ENCODE measurements at regions not wholly inside any gene's neighbourhood (a gene's known extent, or its start where the extent isn't known, plus 50 kb on each side); places are given as distances from the start of the nearest gene placed in this dataset.

DNA sequence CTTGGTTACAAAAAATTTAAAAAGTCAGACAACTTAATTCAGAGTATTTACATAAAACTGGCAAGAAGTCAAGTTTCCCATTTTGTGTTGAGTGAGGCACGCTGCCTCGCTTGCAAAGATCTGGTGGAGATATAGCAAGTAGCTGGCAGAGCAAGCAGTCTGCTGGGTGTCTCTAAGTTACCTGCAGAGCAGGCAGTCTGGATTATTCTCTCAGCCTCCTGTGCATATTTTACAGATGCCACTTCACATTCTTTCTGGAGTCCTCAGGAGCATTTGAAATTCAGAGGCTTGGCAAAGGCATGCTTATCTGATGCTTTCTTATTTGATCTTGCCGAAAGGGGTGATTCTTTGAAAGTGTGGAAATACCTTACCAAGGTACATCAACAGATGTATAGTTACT lies 640.4 kb upstream of the ADGRL4 start:
- H3K9me3 ChIP-seq (ENCODE audit: control insufficient read depth, insufficient read depth, low read length): no peaks in the 10 kb centered on the region
- H3K27me3 ChIP-seq (ENCODE audit: control insufficient read depth, insufficient read depth, low read length): no peaks in the 10 kb centered on the region
- no peak overlapping the region for H3K9ac ChIP-seq (ENCODE audit: low read depth, low read length)
- H3K36me3 ChIP-seq (ENCODE audit: control insufficient read depth, insufficient read depth, low read length): no peaks in the 10 kb centered on the region
- H3K4me1 ChIP-seq (ENCODE audit: control insufficient read depth, insufficient read depth, low read length): no peaks in the 10 kb centered on the region
- no peak overlapping the region for H3K4me3 ChIP-seq (ENCODE audit: low read depth, low read length)

DNA sequence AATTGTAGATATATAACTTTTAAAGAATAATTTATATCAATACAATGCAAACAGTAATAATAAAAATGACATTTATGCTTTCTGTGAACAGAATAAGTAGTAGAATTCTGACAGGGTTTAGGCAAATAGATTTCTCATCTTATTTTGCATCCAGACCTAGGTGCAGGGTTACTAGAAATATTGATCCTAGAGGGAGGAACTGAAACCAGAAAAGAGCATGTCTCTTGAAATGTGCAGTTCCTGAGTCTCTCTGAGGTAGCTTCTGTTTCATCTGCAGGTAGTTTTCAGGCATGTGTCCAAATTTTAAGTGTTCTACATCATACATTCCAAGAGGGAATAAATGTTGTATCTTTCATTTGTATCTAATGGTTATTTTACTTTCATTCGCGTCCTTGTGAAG lies 631.9 kb upstream of the ADGRL4 start:
- H3K27me3 ChIP-seq (ENCODE audit: control insufficient read depth, insufficient read depth, low read length): no peaks in the 10 kb centered on the region
- no peaks in the 10 kb centered on the region for H3K9me3 ChIP-seq (ENCODE audit: control insufficient read depth, insufficient read depth, low read length)
- no peaks in the 10 kb centered on the region for H3K36me3 ChIP-seq (ENCODE audit: control insufficient read depth, insufficient read depth, low read length)
- H3K4me1 ChIP-seq (ENCODE audit: control insufficient read depth, insufficient read depth, low read length): no peaks in the 10 kb centered on the region
- H3K9ac ChIP-seq (ENCODE audit: low read depth, low read length): no peak overlapping the region
- no peak overlapping the region for H3K4me3 ChIP-seq (ENCODE audit: low read depth, low read length)

DNA sequence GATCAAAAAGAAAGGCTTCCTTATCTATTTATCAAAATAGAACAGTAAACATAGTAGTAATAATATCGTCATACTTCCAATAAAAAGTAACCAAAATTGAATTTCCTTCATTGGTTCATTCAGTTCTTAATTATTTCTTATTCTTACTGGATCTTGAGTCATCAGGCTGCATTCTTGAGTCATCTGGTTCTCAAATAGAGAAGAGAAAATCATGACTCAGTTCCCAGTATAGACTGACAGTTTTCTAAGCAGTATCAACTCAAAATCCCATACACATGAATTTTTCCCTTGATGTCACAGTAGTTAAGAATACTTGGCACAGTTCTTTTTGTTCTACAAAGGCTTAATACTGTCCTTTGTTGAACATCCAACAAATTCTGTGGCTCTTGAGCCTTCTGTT lies 626.9 kb upstream of the ADGRL4 start:
- H3K9me3 ChIP-seq (ENCODE audit: control insufficient read depth, insufficient read depth, low read length): no peaks in the 10 kb centered on the region
- no peaks in the 10 kb centered on the region for H3K27me3 ChIP-seq (ENCODE audit: control insufficient read depth, insufficient read depth, low read length)
- H3K4me3 ChIP-seq (ENCODE audit: low read depth, low read length): no peak overlapping the region
- no peak overlapping the region for H3K9ac ChIP-seq (ENCODE audit: low read depth, low read length)
- no peaks in the 10 kb centered on the region for H3K4me1 ChIP-seq (ENCODE audit: control insufficient read depth, insufficient read depth, low read length)
- no peaks in the 10 kb centered on the region for H3K36me3 ChIP-seq (ENCODE audit: control insufficient read depth, insufficient read depth, low read length)

DNA sequence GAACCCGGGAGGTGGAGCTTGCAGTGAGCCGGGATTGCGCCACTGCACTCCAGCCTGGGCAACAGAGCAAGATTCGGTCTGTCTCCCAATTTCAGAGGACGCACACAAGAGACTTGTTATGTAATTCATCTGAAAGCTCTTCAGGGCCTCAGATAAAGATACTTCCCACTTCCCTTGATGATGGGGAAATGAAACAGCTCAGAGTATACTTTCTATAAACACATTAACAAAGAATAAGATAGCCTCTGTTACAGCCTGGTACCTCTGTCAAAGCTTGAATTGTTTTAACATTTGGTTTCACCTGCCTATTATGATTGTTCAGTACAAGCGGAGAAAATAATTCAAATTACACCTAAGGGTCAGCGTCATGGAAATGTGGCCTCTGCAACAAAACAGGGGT lies 622.9 kb upstream of the ADGRL4 start:
- H3K9me3 ChIP-seq (ENCODE audit: control insufficient read depth, insufficient read depth, low read length): no peaks in the 10 kb centered on the region
- no peaks in the 10 kb centered on the region for H3K36me3 ChIP-seq (ENCODE audit: control insufficient read depth, insufficient read depth, low read length)
- no peaks in the 10 kb centered on the region for H3K4me1 ChIP-seq (ENCODE audit: control insufficient read depth, insufficient read depth, low read length)
- H3K9ac ChIP-seq (ENCODE audit: low read depth, low read length): no peak overlapping the region
- H3K27me3 ChIP-seq (ENCODE audit: control insufficient read depth, insufficient read depth, low read length): no peaks in the 10 kb centered on the region
- H3K4me3 ChIP-seq (ENCODE audit: low read depth, low read length): no peak overlapping the region

DNA sequence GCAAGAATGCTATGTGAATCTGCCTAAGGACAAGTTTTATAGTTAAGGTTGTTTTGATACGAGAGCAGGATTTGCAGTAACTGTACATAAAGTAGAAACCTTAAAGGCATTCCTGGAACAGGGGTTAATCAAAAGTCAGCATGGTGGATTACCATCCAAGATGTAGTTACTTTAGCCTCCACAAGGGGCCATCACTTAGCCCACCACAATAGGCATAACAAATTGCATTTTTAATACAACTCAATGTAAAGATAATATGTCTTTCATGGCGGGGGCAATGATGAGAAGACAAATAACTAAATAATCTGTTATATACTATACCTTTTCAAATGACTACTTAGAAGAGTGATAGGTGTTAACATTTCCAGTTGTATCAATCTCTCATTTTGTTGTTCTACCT lies 611.2 kb upstream of the ADGRL4 start:
- H3K9me3 ChIP-seq (ENCODE audit: control insufficient read depth, insufficient read depth, low read length): no peaks in the 10 kb centered on the region
- H3K9ac ChIP-seq (ENCODE audit: low read depth, low read length): no peak overlapping the region
- H3K27me3 ChIP-seq (ENCODE audit: control insufficient read depth, insufficient read depth, low read length): no peaks in the 10 kb centered on the region
- no peaks in the 10 kb centered on the region for H3K4me1 ChIP-seq (ENCODE audit: control insufficient read depth, insufficient read depth, low read length)
- no peak overlapping the region for H3K4me3 ChIP-seq (ENCODE audit: low read depth, low read length)
- no peaks in the 10 kb centered on the region for H3K36me3 ChIP-seq (ENCODE audit: control insufficient read depth, insufficient read depth, low read length)

GRCh38 chr1:79614762-79615161 lies 608.2 kb upstream of the ADGRL4 start:
- Histone ChIP-seq H3K9me3 (ENCODE audit: control insufficient read depth, insufficient read depth, low read length) (no peaks in the 10 kb centered on the region), H3K4me1 (ENCODE audit: control insufficient read depth, insufficient read depth, low read length) (no peaks in the 10 kb centered on the region), H3K9ac (ENCODE audit: low read depth, low read length) (no peak overlapping the region), H3K36me3 (ENCODE audit: control insufficient read depth, insufficient read depth, low read length) (no peaks in the 10 kb centered on the region), H3K4me3 (ENCODE audit: low read depth, low read length) (no peak overlapping the region), H3K27me3 (ENCODE audit: control insufficient read depth, insufficient read depth, low read length) (no peaks in the 10 kb centered on the region)

GRCh38 chr1:79614106-79614505 lies 607.6 kb upstream of the ADGRL4 start:
- Histone ChIP-seq H3K4me3 (ENCODE audit: low read depth, low read length) (no peak overlapping the region), H3K27me3 (ENCODE audit: control insufficient read depth, insufficient read depth, low read length) (no peaks in the 10 kb centered on the region), H3K36me3 (ENCODE audit: control insufficient read depth, insufficient read depth, low read length) (no peaks in the 10 kb centered on the region), H3K4me1 (ENCODE audit: control insufficient read depth, insufficient read depth, low read length) (no peaks in the 10 kb centered on the region), H3K9ac (ENCODE audit: low read depth, low read length) (no peak overlapping the region), H3K9me3 (ENCODE audit: control insufficient read depth, insufficient read depth, low read length) (no peaks in the 10 kb centered on the region)

- Histone ChIP-seq H3K9ac (ENCODE audit: low read depth, low read length) (no peak overlapping the region), H3K27me3 (ENCODE audit: control insufficient read depth, insufficient read depth, low read length) (no peaks in the 10 kb centered on the region), H3K4me1 (ENCODE audit: control insufficient read depth, insufficient read depth, low read length) (no peaks in the 10 kb centered on the region), H3K4me3 (ENCODE audit: low read depth, low read length) (no peak overlapping the region), H3K36me3 (ENCODE audit: control insufficient read depth, insufficient read depth, low read length) (no peaks in the 10 kb centered on the region), H3K9me3 (ENCODE audit: control insufficient read depth, insufficient read depth, low read length) (no peaks in the 10 kb centered on the region)
Measured at GRCh38 chr1:79613046-79613445, 606.5 kb upstream of the ADGRL4 start.

DNA sequence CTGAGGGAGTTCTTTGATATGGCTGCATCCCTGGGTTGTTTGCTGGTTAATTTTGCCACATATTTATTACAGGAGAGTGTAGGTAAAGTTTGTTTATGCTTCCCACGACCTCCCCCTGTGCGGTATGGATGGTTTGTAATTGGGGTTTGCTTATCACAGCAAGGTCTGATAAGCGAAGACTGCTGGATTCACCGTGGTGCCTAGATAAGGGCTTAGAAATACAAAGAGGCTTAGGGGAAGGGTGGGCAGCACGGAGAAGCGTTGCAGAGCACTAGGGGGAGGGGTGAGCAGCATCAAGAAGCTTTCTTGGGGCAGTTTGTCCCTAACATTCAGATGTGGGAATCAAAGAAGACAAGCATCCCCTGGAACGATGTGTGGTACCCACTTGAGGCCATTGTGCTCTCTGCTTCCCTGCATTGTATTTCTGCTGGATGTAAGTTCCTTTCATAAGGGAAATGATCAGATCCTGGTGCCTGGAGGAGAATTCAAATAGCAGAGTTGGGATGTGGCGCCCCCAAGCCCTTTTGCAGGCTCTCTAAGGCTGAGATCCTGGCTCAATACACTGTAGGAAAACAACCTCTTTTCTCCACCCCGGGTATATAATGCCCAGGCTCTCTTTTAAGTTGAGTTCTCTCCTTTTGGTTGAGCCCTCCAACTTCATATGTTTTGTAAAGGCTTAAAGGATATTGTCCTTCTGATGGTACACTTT lies 598.1 kb upstream of the ADGRL4 start:
- H3K36me3 ChIP-seq (ENCODE audit: control insufficient read depth, insufficient read depth, low read length): no peaks in the 10 kb centered on the region
- no peaks in the 10 kb centered on the region for H3K27me3 ChIP-seq (ENCODE audit: control insufficient read depth, insufficient read depth, low read length)
- no peak overlapping the region for H3K9ac ChIP-seq (ENCODE audit: low read depth, low read length)
- peaks cover 8% of the 10 kb centered on the region for H3K4me1 ChIP-seq (ENCODE audit: control insufficient read depth, insufficient read depth, low read length)
- no peak overlapping the region for H3K4me3 ChIP-seq (ENCODE audit: low read depth, low read length)
- H3K9me3 ChIP-seq (ENCODE audit: control insufficient read depth, insufficient read depth, low read length): no peaks in the 10 kb centered on the region

DNA sequence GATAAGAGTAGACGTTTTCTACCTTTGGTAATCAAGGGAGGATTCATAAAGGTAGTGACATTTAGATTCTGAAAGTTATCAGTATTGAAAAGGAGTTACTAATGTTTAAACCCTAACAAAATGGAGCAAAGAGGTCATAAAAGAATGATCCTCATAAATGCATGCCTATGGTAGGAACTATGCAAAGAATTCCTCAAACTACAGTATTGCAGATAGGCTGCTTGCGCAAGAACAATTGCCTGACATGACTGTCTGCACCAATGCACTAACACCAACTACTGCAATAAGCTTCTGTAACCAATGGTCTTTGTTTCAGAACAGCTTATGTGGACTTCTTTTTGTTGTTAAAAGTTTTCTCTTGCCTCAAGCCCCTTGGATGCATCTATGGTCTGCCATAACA lies 597.3 kb upstream of the ADGRL4 start:
- Histone ChIP-seq H3K27me3 (ENCODE audit: control insufficient read depth, insufficient read depth, low read length) (no peaks in the 10 kb centered on the region), H3K36me3 (ENCODE audit: control insufficient read depth, insufficient read depth, low read length) (no peaks in the 10 kb centered on the region), H3K4me3 (ENCODE audit: low read depth, low read length) (no peak overlapping the region), H3K9ac (ENCODE audit: low read depth, low read length) (no peak overlapping the region), H3K4me1 (ENCODE audit: control insufficient read depth, insufficient read depth, low read length) (peaks cover 8% of the 10 kb centered on the region), H3K9me3 (ENCODE audit: control insufficient read depth, insufficient read depth, low read length) (no peaks in the 10 kb centered on the region)

DNA sequence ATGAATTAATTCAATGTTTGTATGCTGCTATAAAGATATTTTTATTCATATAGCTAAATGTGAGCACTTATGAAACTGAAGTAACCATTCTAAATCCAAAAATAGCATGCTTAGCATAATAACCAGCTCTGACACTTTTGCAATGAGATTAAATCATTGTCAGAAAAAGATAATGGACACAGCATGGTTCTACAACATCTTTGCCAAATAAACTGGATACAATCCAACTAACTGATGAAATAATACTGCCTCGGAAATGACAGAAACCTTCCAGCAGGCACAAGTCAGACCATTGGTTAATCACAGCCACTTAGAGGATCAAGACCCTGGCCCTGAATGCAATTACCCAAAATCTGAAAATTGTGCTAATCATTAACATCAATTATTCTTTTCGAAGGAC lies 592.7 kb upstream of the ADGRL4 start:
- no peak overlapping the region for H3K4me3 ChIP-seq (ENCODE audit: low read depth, low read length)
- H3K9me3 ChIP-seq (ENCODE audit: control insufficient read depth, insufficient read depth, low read length): no peaks in the 10 kb centered on the region
- H3K36me3 ChIP-seq (ENCODE audit: control insufficient read depth, insufficient read depth, low read length): no peaks in the 10 kb centered on the region
- H3K9ac ChIP-seq (ENCODE audit: low read depth, low read length): no peak overlapping the region
- no peaks in the 10 kb centered on the region for H3K27me3 ChIP-seq (ENCODE audit: control insufficient read depth, insufficient read depth, low read length)
- peaks cover 8% of the 10 kb centered on the region for H3K4me1 ChIP-seq (ENCODE audit: control insufficient read depth, insufficient read depth, low read length)

- no peaks in the 10 kb centered on the region for H3K9me3 ChIP-seq (ENCODE audit: control insufficient read depth, insufficient read depth, low read length)
- no peaks in the 10 kb centered on the region for H3K27me3 ChIP-seq (ENCODE audit: control insufficient read depth, insufficient read depth, low read length)
- no peaks in the 10 kb centered on the region for H3K36me3 ChIP-seq (ENCODE audit: control insufficient read depth, insufficient read depth, low read length)
- no peaks in the 10 kb centered on the region for H3K4me1 ChIP-seq (ENCODE audit: control insufficient read depth, insufficient read depth, low read length)
- H3K4me3 ChIP-seq (ENCODE audit: low read depth, low read length): no peak overlapping the region
- no peak overlapping the region for H3K9ac ChIP-seq (ENCODE audit: low read depth, low read length)
Measured at GRCh38 chr1:79595931-79596330, 589.4 kb upstream of the ADGRL4 start.

All from iPS-15b (cell line).